ENCODE measurements at regions not wholly inside any gene's neighbourhood (a gene's known extent, or its start where the extent isn't known, plus 50 kb on each side); places are given as distances from the start of the nearest gene placed in this dataset.
"Not testable (repeated sequence)": the region's sequence is repeated elsewhere in the genome, so short reads cannot be mapped to it uniquely, and the experiment has no call there.

GRCh38 chr2:4107179-4107578, 403.8 kb downstream of the DCDC2C start:
- no peak for DNase-seq (ENCODE audit: low read depth, low spot score)
- no peak overlapping the region for H3K9ac ChIP-seq (ENCODE audit: insufficient read length)
- no peaks in the 10 kb centered on the region for H3K9me3 ChIP-seq (ENCODE audit: low read depth, low read length)
- no peak overlapping the region for H3K27ac ChIP-seq
- TF ChIP-seq POLR2AphosphoS5 (IDR thresholded peaks at IDR 0.05; ENCODE audit: borderline replicate concordance, low read depth, low read length) (no peak), FOXP2 (optimal IDR thresholded peaks at IDR 0.05; ENCODE audit: control extremely low read depth, extremely low read length, insufficient read depth) (no peak), EZH2 (IDR thresholded peaks at IDR 0.05) (no peak)
- no peak overlapping the region for H3K4me3 ChIP-seq
- H3K36me3 ChIP-seq (ENCODE audit: insufficient read depth, low read length), result no peaks in the 10 kb centered on the region

GRCh38 chr2:4110273-4110672, 406.9 kb downstream of the DCDC2C start:
- TF ChIP-seq EZH2 (IDR thresholded peaks at IDR 0.05), result no peak
- no peak for TF ChIP-seq FOXP2 (optimal IDR thresholded peaks at IDR 0.05; ENCODE audit: control extremely low read depth, extremely low read length, insufficient read depth)
- no peak for TF ChIP-seq POLR2AphosphoS5 (IDR thresholded peaks at IDR 0.05; ENCODE audit: borderline replicate concordance, low read depth, low read length)
- Histone ChIP-seq H3K9me3 (ENCODE audit: low read depth, low read length) (no peaks in the 10 kb centered on the region), H3K36me3 (ENCODE audit: insufficient read depth, low read length) (no peaks in the 10 kb centered on the region), H3K9ac (ENCODE audit: insufficient read length) (no peak overlapping the region), H3K4me3 (no peak overlapping the region), H3K27ac (no peak overlapping the region)
- no peak for DNase-seq (ENCODE audit: low read depth, low spot score)

- not testable (repeated sequence) for H3K36me3 ChIP-seq (ENCODE audit: insufficient read depth, low read length); H3K4me3 ChIP-seq; DNase-seq (ENCODE audit: low read depth, low spot score); H3K9ac ChIP-seq (ENCODE audit: insufficient read length); H3K9me3 ChIP-seq (ENCODE audit: low read depth, low read length); H3K27ac ChIP-seq
Observed at GRCh38 chr2:4115435-4115834, 412.1 kb downstream of the DCDC2C start.

- Histone ChIP-seq H3K36me3 (ENCODE audit: insufficient read depth, low read length) (no peaks in the 10 kb centered on the region), H3K4me3 (no peak overlapping the region), H3K9me3 (ENCODE audit: low read depth, low read length) (no peaks in the 10 kb centered on the region), H3K9ac (ENCODE audit: insufficient read length) (no peak overlapping the region), H3K27ac (no peak overlapping the region)
- DNase-seq (ENCODE audit: low read depth, low spot score), result no peak
- TF ChIP-seq EZH2 (IDR thresholded peaks at IDR 0.05), result no peak
- no peak for TF ChIP-seq POLR2AphosphoS5 (IDR thresholded peaks at IDR 0.05; ENCODE audit: borderline replicate concordance, low read depth, low read length)
- TF ChIP-seq FOXP2 (optimal IDR thresholded peaks at IDR 0.05; ENCODE audit: control extremely low read depth, extremely low read length, insufficient read depth), result no peak
Observed at GRCh38 chr2:4122726-4123125, 419.4 kb downstream of the DCDC2C start.

- Histone ChIP-seq H3K9ac (ENCODE audit: insufficient read length) (no peak overlapping the region), H3K36me3 (ENCODE audit: insufficient read depth, low read length) (no peaks in the 10 kb centered on the region), H3K27ac (no peak overlapping the region), H3K4me3 (no peak overlapping the region), H3K9me3 (ENCODE audit: low read depth, low read length) (peaks cover 7% of the 10 kb centered on the region)
- no peak for DNase-seq (ENCODE audit: low read depth, low spot score)
- TF ChIP-seq FOXP2 (optimal IDR thresholded peaks at IDR 0.05; ENCODE audit: control extremely low read depth, extremely low read length, insufficient read depth) (no peak), EZH2 (IDR thresholded peaks at IDR 0.05) (no peak), POLR2AphosphoS5 (IDR thresholded peaks at IDR 0.05; ENCODE audit: borderline replicate concordance, low read depth, low read length) (no peak)
Observed at GRCh38 chr2:4130651-4131050, 427.3 kb downstream of the DCDC2C start.

- TF ChIP-seq POLR2AphosphoS5 (IDR thresholded peaks at IDR 0.05; ENCODE audit: borderline replicate concordance, low read depth, low read length) (no peak), FOXP2 (optimal IDR thresholded peaks at IDR 0.05; ENCODE audit: control extremely low read depth, extremely low read length, insufficient read depth) (no peak), EZH2 (IDR thresholded peaks at IDR 0.05) (no peak)
- H3K27ac ChIP-seq, result no peak overlapping the region
- H3K9me3 ChIP-seq (ENCODE audit: low read depth, low read length), result peaks cover 5% of the 10 kb centered on the region; the same call in 1 of the 2 replicates
- no peaks in the 10 kb centered on the region for H3K36me3 ChIP-seq (ENCODE audit: insufficient read depth, low read length)
- H3K4me3 ChIP-seq, result no peak overlapping the region
- no peak for DNase-seq (ENCODE audit: low read depth, low spot score)
- H3K9ac ChIP-seq (ENCODE audit: insufficient read length), result no peak overlapping the region
Observed at GRCh38 chr2:4134551-4135550, 431.5 kb downstream of the DCDC2C start.

GRCh38 chr2:4135765-4136164, 432.4 kb downstream of the DCDC2C start:
- H3K9ac ChIP-seq (ENCODE audit: insufficient read length), result no peak overlapping the region

GRCh38 chr2:4139316-4139715, 435.9 kb downstream of the DCDC2C start:
- Histone ChIP-seq H3K36me3 (ENCODE audit: insufficient read depth, low read length) (no peaks in the 10 kb centered on the region), H3K9ac (ENCODE audit: insufficient read length) (no peak overlapping the region), H3K9me3 (ENCODE audit: low read depth, low read length) (no peaks in the 10 kb centered on the region), H3K4me3 (no peak overlapping the region), H3K27ac (no peak overlapping the region)
- TF ChIP-seq POLR2AphosphoS5 (IDR thresholded peaks at IDR 0.05; ENCODE audit: borderline replicate concordance, low read depth, low read length) (no peak), EZH2 (IDR thresholded peaks at IDR 0.05) (no peak), FOXP2 (optimal IDR thresholded peaks at IDR 0.05; ENCODE audit: control extremely low read depth, extremely low read length, insufficient read depth) (no peak)
- no peak for DNase-seq (ENCODE audit: low read depth, low spot score)

More at GRCh38 chr2:4135765-4136164, 432.4 kb downstream of the DCDC2C start:
- Histone ChIP-seq H3K4me3 (no peak overlapping the region), H3K27ac (no peak overlapping the region), H3K36me3 (ENCODE audit: insufficient read depth, low read length) (no peaks in the 10 kb centered on the region), H3K9me3 (ENCODE audit: low read depth, low read length) (peaks cover 5% of the 10 kb centered on the region; the same call in 1 of the 2 replicates)
- no peak for TF ChIP-seq FOXP2 (optimal IDR thresholded peaks at IDR 0.05; ENCODE audit: control extremely low read depth, extremely low read length, insufficient read depth)
- no peak for TF ChIP-seq POLR2AphosphoS5 (IDR thresholded peaks at IDR 0.05; ENCODE audit: borderline replicate concordance, low read depth, low read length)
- no peak for TF ChIP-seq EZH2 (IDR thresholded peaks at IDR 0.05)
- DNase-seq (ENCODE audit: low read depth, low spot score), result no peak
